ENCODE measurements at regions not wholly inside any gene's neighbourhood (a gene's known extent, or its start where the extent isn't known, plus 50 kb on each side); places are given as distances from the start of the nearest gene placed in this dataset.

- DNase-seq (ENCODE audit: low read depth), result no peak
These were observed 98.1 kb upstream of the YPEL5 start for GRCh38 chr2:30048636-30049175.

DNA sequence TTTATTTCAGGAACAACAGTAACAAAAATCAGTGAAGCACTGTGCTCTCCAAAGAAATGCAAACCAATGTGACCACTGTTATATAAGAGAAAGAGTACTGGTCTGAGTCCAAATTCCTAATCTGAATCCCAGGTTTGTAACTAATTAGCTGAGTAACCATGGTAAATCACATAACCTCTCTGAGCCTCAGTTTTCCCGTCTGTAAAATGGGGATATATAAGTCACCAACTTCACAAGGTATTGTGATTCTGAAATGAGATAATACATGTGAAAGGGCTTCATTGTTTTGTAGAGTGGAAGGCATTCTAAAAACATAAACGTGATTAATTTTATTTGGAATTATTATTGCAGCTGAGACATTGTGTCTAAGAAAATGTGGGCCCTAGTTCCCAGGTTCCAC lies 91.3 kb upstream of the YPEL5 start:
- no peak for DNase-seq (ENCODE audit: low read depth)

- DNase-seq (ENCODE audit: low read depth), result no peak
These were observed 86.2 kb upstream of the YPEL5 start for GRCh38 chr2:30060562-30060961.

DNA sequence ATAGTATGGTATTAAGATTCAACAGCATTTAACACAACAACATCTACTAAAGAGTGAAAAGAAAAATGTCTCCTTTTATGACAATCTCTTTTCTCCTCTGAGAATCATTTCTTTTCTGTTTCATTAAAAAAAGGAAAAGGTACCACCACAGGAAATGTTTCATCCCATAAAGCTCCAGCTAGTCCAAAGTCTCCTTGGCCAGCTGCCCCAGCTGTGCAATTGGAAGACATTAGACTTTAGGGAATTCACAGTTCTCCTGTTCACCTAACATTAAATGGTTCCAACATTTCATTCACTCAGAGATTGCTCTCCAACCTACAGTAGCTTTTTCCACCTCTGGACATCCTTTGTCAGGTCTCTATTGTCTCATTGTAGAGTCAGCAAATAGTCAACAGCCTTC lies 78.7 kb upstream of the YPEL5 start:
- DNase-seq (ENCODE audit: low read depth), result no peak

DNA sequence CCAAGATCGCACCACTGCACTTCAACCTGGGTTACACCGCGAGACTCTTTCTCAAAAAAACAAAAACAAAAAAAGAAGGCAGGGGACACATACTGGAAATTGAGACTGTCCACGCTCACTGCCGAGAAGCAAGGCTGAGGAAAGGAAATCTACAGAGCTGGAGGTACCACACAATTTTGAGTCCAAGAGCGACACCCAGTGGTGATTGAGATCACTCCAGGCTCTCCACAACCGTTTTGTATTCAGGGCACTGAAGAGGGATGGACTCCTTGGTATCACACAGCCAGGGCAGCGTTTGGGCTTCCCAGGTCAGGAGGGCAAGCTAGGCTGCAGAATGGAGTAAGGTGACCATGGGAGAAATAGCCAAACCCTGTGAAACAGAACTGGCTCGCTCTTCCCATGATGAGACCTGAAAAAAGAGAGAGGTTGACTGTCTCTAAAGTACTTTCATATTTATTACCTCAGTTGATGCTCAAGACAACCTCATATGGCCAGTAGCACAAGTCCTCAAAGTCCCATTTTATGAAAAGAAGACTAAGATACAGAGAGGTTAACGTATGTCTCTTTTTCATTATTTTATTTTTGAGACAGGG lies 74.5 kb upstream of the YPEL5 start:
- DNase-seq (ENCODE audit: low read depth), result peak; percentile 17

DNA sequence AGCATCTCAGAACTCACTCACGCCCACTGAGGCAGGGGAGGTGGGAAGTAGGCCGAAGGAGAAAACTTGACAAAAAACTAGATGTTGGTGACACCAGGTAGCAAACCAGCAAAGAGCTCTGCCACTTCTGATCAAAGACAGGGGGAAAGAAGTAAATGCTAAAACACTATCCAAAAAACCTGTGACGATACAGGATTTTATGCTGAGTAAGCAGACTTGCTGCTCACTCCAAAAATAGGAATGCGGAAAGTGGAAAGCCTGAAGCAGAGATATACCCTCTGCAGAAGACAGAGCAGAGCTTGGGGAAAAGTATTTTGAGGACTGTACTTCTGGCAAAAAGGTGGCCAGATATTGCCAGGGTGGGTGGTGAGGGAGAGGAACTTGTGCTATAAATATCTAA lies 73.3 kb upstream of the YPEL5 start:
- DNase-seq (ENCODE audit: low read depth), result no peak

DNA sequence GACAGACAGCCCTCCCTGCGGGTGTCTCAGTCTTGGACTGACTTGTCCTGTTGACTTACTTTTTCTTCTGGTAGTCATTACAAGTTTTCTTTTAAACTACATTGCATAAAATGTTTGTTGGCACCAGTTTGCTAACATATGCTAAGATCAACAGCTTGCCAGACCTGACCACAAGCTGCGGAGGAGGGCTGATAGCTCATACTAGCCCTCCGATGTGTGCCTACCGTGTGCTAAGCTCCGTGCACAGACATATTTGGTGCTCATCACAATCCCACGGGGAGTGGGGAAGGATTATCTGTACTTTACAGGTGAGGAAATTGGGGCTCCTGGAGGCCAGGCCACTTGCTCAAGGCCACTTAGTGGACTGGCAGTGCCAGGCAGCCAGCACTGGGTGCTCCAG lies 72.8 kb upstream of the YPEL5 start:
- no peak for DNase-seq (ENCODE audit: low read depth)

- no peak for DNase-seq (ENCODE audit: low read depth)
These were observed 68.3 kb upstream of the YPEL5 start for GRCh38 chr2:30078521-30078920.

DNA sequence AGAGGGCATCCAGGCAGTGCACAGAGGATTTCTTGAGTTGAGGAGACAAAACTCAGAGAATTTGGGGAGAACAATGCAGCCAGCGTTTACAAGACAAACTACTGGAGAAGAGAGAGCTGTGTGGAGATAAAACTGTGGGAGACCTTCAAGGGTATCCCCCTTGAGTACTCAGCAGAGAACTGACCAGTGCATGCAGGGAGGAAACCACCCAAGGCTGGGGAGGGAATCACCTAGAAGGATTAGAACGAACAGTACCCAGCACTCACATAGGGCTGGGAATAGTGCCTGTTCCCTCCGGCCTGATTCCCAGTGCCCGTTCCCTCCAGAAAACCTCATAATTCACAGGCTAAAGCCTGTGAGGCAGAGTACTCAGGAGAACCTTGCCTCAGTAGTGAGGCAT lies 61.9 kb upstream of the YPEL5 start:
- no peak for DNase-seq (ENCODE audit: low read depth)

GRCh38 chr2:30089171-30089570 lies 57.6 kb upstream of the YPEL5 start:
- DNase-seq (ENCODE audit: low read depth), result no peak

DNA sequence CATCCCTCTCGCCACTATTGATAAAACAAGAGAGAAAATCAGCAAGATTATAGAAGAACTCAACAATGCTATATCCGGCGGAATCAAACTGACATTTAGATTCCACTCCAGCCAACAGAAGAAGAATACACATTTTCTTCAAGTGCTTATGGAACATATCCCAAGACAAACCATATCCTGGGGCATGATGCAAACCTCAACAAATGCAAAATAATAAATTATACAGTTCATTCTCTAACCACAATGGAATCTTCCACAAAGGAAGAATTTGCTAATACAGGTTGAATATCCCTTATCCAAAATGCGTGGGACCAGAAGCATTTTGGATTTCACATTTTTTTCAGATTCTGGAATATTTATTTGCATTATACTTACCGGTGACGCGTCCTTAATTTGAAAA lies 51.4 kb upstream of the YPEL5 start:
- DNase-seq (ENCODE audit: low read depth), result no peak

DNA sequence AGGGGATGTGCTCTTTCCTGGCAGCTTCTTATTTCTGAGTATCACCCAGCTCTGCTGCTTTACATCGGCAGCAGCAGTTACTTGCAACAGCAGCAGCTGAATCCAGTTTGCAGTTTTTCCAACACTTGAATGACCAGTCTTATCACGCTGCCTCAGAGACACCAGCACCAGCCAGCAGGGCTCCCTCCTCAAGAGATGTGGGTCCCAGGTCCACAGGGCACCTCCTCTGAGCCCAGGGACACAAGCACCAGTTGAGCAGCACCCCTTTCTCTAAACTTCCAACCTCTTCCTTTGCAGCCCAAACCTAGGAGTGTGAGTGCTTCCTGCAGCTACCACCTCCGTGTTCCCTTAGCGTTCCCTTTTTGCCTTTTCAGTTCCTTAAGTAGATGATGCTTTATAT lies 50.4 kb upstream of the YPEL5 start:
- no peak for DNase-seq (ENCODE audit: low read depth)
